Left ventricle myocardium inferior (tissue), 1 donor: ENCODE measurements at regions not wholly inside any gene's neighbourhood (a gene's known extent, or its start where the extent isn't known, plus 50 kb on each side); places are given as distances from the start of the nearest gene placed in this dataset.

Experiments
- DNase-seq: peaks from one replicate; pipeline ENCODE4 v3.0.0-alpha.2; 2020
- H3K27ac ChIP-seq: fragments of 200-600 bp; replicated peaks from 2 replicates; pipeline ENCODE4 v1.8.0; 2021
- H3K27me3 ChIP-seq: fragments of 200-600 bp; 2 replicates; pipeline ENCODE4 v1.8.0; 2021; ENCODE audit warnings: low read depth
- H3K36me3 ChIP-seq: fragments of 200-600 bp; 2 replicates; pipeline ENCODE4 v1.8.0; 2021
- H3K4me1 ChIP-seq: fragments of 200-600 bp; 2 replicates; pipeline ENCODE4 v1.8.0; 2021
- H3K4me3 ChIP-seq: fragments of 200-600 bp; 2 replicates; pipeline ENCODE4 v1.8.0; 2021; ENCODE audit warnings: mild to moderate bottlenecking, moderate library complexity
- H3K9me3 ChIP-seq: fragments of 200-600 bp; replicated peaks from 2 replicates; pipeline ENCODE4 v1.8.0; 2021
- intact Hi-C: fragments of 100-400 bp; cut with micrococcal nuclease; formaldehyde crosslinking; loops from one replicate; pipeline ENCODE4 v1.11.0; 2022
- TF ChIP-seq, protein P1 (sequence below): fragments of 200-600 bp; IDR thresholded peaks from 2 replicates; pipeline ENCODE4 v1.8.0; 2021; ENCODE audit warnings: antibody characterized with exemption, mild to moderate bottlenecking, borderline replicate concordance
- donor health status: DM: no; HTN: yes; CAD: no; lungs with severe emphysema.

DNA sequence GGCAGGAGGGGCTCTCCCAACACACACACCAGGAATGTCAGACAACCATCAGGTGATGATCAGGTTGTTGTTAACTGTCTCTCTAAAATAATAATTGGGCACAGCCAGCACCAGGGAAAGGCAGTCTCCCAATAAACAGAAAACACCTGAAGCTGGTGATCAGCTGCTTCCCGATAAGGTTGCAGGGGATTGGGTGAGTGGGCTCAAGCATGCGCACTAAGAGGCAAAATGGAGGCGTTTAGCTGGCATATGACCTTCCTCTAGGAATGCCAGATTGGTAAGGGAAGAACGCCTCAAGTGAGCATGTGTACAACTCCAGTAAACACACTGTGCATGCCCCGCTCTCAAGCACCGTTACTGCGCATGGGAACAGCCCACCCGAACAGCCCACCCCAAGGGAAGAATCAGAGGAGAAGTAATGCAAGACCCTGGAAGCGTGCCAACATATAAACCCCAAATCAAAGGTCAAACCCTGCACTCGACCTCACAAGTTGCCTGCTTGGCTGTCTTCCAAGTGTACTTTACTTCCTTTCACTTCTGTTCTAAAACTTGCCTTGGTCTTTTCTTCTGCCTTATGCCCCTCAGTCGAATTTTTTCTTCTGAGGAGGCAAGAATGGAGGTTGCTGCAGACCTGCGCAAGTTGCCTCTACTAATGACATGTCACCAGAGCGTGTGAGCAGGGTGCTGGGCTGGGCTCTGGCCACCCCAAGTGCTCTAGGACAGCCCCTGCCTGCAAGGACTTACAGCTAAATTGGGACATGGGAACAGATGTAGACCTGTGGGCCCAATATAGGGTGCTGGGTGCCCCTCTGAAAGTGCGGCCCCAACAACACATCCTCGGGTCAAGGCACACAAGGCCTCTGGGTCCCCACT is 200.8 kb downstream of the RHOU start:
- TF ChIP-seq, protein P1, sequence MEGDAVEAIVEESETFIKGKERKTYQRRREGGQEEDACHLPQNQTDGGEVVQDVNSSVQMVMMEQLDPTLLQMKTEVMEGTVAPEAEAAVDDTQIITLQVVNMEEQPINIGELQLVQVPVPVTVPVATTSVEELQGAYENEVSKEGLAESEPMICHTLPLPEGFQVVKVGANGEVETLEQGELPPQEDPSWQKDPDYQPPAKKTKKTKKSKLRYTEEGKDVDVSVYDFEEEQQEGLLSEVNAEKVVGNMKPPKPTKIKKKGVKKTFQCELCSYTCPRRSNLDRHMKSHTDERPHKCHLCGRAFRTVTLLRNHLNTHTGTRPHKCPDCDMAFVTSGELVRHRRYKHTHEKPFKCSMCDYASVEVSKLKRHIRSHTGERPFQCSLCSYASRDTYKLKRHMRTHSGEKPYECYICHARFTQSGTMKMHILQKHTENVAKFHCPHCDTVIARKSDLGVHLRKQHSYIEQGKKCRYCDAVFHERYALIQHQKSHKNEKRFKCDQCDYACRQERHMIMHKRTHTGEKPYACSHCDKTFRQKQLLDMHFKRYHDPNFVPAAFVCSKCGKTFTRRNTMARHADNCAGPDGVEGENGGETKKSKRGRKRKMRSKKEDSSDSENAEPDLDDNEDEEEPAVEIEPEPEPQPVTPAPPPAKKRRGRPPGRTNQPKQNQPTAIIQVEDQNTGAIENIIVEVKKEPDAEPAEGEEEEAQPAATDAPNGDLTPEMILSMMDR = no peak
- intact Hi-C loops = no loop called here
- Histone ChIP-seq H3K36me3 (no peaks in the 10 kb centered on the region), H3K27ac (no peak overlapping the region), H3K4me3 (no peak overlapping the region), H3K9me3 (no peaks in the 10 kb centered on the region), H3K27me3 (no peaks in the 10 kb centered on the region), H3K4me1 (peaks cover 39% of the 10 kb centered on the region)
- no peak for DNase-seq

DNA sequence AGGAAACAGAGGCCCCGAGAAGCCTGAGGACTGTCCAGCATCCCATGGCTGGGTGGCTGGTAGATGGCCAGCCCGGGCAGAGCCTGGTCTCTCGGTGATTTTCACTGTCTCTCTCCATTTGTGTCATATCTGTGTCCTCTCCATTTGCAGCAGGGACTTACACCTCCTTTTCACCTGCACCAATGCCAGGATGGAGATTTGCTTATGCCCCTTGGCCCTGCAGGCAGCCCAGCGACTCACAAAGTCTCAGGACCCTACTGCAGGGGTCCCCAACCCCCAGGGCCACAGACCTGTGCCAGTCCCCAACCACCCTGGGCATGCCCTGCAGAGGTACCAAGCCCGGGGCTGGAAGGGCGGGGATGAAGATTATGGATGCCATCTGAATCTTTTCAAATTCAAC is 201.6 kb downstream of the RHOU start:
- Histone ChIP-seq H3K36me3 (no peaks in the 10 kb centered on the region), H3K9me3 (no peaks in the 10 kb centered on the region), H3K4me3 (no peak overlapping the region), H3K27ac (no peak overlapping the region), H3K27me3 (no peaks in the 10 kb centered on the region), H3K4me1 (peaks cover 39% of the 10 kb centered on the region)
- intact Hi-C loops = no loop called here
- TF ChIP-seq, protein P1 = no peak
- DNase-seq = no peak

DNA sequence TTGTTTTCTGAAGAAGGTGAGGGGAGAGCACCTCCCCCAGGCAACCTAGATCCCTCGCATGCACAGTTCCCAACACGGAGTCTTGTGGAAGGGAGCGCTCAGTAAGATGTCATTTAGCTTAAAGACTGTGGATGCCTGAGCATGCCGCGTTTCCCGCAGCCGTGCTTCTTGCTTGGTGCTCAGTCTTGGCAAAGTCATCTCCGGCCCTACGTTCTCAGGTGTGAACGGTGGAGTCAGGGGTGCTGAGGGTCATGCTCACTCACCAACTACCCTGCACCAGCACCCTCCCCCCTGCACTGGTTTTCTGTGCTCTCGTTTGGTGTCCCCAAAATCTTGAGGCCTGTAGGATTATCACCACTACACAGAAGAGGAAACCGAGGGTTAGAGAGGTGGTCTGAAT is 202.1 kb downstream of the RHOU start:
- Histone ChIP-seq H3K27me3 (no peaks in the 10 kb centered on the region), H3K4me3 (no peak overlapping the region), H3K4me1 (peaks cover 39% of the 10 kb centered on the region), H3K27ac (peak overlapping the region; percentile 81), H3K9me3 (no peaks in the 10 kb centered on the region), H3K36me3 (no peaks in the 10 kb centered on the region)
- intact Hi-C loops = no loop called here
- TF ChIP-seq, protein P1 = no peak
- no peak for DNase-seq

DNA sequence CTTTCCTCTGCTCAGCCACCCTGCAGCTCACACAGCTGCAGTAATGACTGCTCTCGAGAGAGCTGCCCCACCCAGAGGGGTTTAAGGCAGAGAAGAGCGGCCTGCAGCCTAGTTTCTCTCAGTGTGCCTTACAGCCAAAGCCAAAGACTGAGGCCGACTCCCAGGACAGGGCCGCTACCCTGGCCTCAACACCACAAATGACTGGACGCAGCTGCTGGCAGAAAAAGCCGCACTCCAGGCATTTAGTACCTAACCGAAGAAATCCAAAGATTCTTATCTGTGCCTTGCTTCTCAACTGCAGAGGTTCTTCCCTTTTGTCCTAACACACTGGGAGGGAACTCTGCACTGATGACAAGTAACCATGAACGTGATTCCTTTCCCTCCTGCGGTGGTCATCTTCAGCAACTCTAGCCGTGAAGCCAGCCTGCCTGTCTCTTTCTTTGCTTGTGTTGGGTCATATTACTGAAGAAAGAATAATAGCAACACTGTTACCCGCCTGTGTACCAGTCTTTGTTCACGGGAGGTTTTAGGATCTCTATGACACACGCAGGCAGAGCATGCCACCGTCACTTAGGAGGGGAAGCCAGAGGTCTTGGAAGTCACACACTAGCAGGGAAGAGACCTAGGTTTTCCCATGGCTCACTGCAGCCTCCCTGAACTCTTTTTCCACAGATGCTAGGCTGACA is 202.7 kb downstream of the RHOU start:
- H3K27me3 ChIP-seq = no peaks in the 10 kb centered on the region
- TF ChIP-seq, protein P1 = no peak
- peak overlapping the region; percentile 81 for H3K27ac ChIP-seq
- H3K36me3 ChIP-seq = no peaks in the 10 kb centered on the region
- H3K9me3 ChIP-seq = no peaks in the 10 kb centered on the region
- DNase-seq = peak; percentile 35
- H3K4me1 ChIP-seq = peaks cover 39% of the 10 kb centered on the region
- H3K4me3 ChIP-seq = peak overlapping the region; percentile 32
- intact Hi-C loops = no loop called here

DNA sequence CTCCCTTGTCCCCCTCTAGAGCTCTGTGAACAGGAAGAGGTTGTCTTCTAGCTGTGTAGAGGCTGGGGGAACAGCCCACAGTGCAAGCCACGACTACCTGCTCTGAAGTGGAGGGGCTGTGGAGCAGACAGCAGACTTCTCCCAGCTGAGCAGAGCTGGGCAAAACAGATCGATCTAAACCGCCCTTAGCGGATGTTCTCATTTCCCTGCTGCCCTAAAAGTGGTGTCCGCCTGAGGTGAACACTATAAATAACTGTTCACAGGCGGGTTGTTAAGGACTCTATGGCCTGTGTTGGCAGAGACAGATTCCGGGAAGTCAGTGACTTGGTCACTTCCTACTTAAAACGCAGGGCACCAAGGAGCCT is 203.2 kb downstream of the RHOU start:
- intact Hi-C loops = no loop called here
- H3K4me3 ChIP-seq = peak overlapping the region; percentile 32
- no peaks in the 10 kb centered on the region for H3K27me3 ChIP-seq

More for the DNA sequence above, 203.2 kb downstream of the RHOU start:
- no peak for DNase-seq
- no peaks in the 10 kb centered on the region for H3K9me3 ChIP-seq
- H3K36me3 ChIP-seq = no peaks in the 10 kb centered on the region
- peaks cover 39% of the 10 kb centered on the region for H3K4me1 ChIP-seq
- peak overlapping the region; percentile 81 for H3K27ac ChIP-seq
- TF ChIP-seq, protein P1 = no peak
